Neural crest cell (in vitro differentiated cells): ENCODE measurements at regions not wholly inside any gene's neighbourhood (a gene's known extent, or its start where the extent isn't known, plus 50 kb on each side); places are given as distances from the start of the nearest gene placed in this dataset.

Experiments
- DNase-seq: peaks from one replicate; pipeline ENCODE4 v3.0.0; 2021; ENCODE audit warnings: low read depth, mixed read lengths, low spot score
- H3K27ac Mint-ChIP-seq: one replicate; pipeline ENCODE4 v1.8.0; 2021; ENCODE audit warnings: mild to moderate bottlenecking, mixed read lengths; ENCODE audit not compliant: unreplicated experiment
- H3K27me3 Mint-ChIP-seq: 2 replicates; pipeline ENCODE4 v1.8.0; 2021; ENCODE audit warnings: low read depth, mild to moderate bottlenecking, mixed read lengths
- H3K36me3 Mint-ChIP-seq: 2 replicates; pipeline ENCODE4 v1.8.0; 2021; ENCODE audit warnings: low read depth, mild to moderate bottlenecking, mixed read lengths
- H3K4me1 Mint-ChIP-seq: 2 replicates; pipeline ENCODE4 v1.8.0; 2021; ENCODE audit warnings: mixed read lengths
- H3K4me3 Mint-ChIP-seq: one replicate; pipeline ENCODE4 v1.8.0; 2021; ENCODE audit warnings: mild to moderate bottlenecking, mixed read lengths
- H3K9me3 Mint-ChIP-seq: 2 replicates; pipeline ENCODE4 v1.8.0; 2021; ENCODE audit warnings: mixed read lengths
- TF ChIP-seq, protein P1 (sequence below): fragments of 200-600 bp; sonication (generic); conservative IDR thresholded peaks from 2 replicates; pipeline ENCODE4 v1.5.0; 2021; ENCODE audit warnings: antibody characterized with exemption, mild to moderate bottlenecking

DNA sequence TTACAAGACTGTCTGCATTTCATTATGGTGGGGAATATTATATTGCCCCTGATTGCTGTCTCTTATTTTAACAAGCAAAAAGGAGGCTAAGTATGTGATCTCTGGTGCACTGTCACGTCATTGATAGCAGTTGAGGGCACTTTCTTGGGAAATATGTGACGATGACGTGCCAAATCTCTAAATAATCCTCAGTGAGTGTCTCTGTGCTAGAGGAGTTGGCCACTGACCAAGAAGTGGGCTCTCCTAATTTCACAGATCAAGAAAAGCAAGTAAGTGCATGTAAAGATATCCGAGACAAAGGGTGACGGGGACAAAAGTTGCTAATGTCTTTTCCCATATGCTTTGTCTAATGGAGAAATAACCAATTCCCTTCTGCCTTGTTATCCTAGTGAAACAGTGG, 487.4 kb upstream of the TENM3 start:
- H3K4me3 Mint-ChIP-seq = no peak overlapping the region
- H3K36me3 Mint-ChIP-seq = no peaks in the 10 kb centered on the region
- H3K9me3 Mint-ChIP-seq = no peaks in the 10 kb centered on the region
- H3K27me3 Mint-ChIP-seq = no peaks in the 10 kb centered on the region
- no peak for DNase-seq
- no peak overlapping the region for H3K27ac Mint-ChIP-seq
- H3K4me1 Mint-ChIP-seq = peaks cover 19% of the 10 kb centered on the region
- TF ChIP-seq, protein P1, sequence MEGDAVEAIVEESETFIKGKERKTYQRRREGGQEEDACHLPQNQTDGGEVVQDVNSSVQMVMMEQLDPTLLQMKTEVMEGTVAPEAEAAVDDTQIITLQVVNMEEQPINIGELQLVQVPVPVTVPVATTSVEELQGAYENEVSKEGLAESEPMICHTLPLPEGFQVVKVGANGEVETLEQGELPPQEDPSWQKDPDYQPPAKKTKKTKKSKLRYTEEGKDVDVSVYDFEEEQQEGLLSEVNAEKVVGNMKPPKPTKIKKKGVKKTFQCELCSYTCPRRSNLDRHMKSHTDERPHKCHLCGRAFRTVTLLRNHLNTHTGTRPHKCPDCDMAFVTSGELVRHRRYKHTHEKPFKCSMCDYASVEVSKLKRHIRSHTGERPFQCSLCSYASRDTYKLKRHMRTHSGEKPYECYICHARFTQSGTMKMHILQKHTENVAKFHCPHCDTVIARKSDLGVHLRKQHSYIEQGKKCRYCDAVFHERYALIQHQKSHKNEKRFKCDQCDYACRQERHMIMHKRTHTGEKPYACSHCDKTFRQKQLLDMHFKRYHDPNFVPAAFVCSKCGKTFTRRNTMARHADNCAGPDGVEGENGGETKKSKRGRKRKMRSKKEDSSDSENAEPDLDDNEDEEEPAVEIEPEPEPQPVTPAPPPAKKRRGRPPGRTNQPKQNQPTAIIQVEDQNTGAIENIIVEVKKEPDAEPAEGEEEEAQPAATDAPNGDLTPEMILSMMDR = no peak

DNA sequence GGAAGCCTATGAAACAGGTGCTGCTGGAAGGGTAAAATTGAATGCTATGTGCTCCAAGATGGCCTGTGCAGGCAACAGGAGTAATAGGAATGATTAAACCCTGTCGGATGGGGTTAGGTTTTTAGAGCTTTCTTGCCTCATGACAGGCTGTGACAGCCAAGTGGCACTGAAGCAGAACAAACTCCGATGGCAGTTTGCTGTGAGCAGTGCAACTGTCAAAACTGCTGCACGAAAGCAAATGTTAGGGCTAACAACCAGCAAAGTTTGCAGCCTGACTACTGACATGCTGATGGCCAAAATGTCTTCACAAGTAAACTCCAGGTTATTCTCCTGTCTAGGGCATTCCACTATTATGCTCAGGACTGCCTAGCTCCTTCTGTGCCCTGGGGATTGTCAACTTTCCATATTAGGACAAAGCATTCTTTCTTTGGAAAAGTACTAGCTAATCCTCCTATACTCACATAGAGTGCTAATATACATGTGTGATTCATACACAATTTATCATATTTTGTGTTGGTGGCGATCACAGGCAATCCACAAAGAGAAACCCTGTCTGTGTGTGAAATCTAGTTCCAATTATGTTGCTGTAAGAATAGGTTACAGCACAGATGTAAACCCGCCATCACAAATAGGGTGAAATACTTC, 486.6 kb upstream of the TENM3 start:
- no peak overlapping the region for H3K27ac Mint-ChIP-seq
- H3K4me3 Mint-ChIP-seq = no peak overlapping the region
- H3K9me3 Mint-ChIP-seq = no peaks in the 10 kb centered on the region
- H3K27me3 Mint-ChIP-seq = no peaks in the 10 kb centered on the region
- peaks cover 19% of the 10 kb centered on the region for H3K4me1 Mint-ChIP-seq
- DNase-seq = no peak
- no peaks in the 10 kb centered on the region for H3K36me3 Mint-ChIP-seq
- TF ChIP-seq, protein P1 = no peak

DNA sequence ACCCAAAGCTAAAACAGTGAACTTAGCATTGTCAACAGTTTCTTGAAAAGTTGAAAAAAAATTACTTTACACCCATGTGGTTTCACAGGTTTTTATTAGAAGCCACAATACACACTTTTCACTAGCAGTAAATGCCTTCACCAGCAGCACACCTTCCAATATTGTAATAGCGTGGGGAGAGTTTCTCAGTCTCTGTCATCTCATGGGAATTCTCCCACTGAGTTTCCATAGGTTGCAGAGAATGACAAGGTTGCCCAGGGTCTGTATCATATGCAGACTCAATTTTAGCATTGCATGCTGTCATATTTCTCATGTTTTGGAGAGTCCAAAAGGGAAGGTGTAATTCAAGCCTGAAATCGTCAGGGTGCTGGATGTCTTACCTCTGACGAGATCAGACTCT, 486.1 kb upstream of the TENM3 start:
- TF ChIP-seq, protein P1 = no peak

DNA sequence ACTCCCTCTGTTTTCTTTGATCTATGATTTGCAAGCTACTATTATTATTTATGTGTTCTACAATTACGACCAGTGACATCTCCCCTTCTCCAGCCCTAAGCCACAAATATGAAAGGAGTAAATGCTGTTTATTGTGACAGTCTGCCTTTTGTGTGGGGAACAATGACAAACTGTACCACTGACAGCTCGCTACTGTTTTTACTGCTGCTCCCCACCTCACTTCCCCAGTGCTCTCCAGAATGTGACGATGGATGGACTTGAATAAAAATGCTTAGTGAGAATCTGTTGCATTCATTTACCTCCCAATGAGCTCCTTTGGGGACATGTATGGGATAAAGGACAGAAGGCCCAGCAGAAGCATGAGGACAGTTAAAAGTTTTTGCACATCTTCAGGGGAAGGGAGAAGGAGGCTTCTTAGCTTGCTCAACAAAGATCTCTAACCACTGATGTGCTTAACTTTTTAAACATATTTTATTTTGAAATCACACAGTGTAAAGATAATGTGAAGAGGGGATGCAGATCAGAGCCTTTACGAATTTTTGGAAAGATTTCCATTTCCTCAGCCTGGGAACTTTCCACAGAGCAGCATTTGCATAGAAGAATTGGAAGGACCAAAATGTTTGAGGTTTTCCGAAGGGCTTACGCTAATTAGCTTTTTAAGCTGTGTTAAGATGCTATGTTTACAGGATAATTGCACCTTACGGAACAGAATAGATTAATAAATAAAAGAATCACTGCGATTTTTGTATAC, 485.1 kb upstream of the TENM3 start:
- TF ChIP-seq, protein P1 = no peak
- no peaks in the 10 kb centered on the region for H3K36me3 Mint-ChIP-seq
- peaks cover 19% of the 10 kb centered on the region for H3K4me1 Mint-ChIP-seq
- no peak overlapping the region for H3K27ac Mint-ChIP-seq
- no peaks in the 10 kb centered on the region for H3K9me3 Mint-ChIP-seq
- no peak for DNase-seq
- H3K27me3 Mint-ChIP-seq = no peaks in the 10 kb centered on the region
- H3K4me3 Mint-ChIP-seq = no peak overlapping the region

More for the DNA sequence above, 486.1 kb upstream of the TENM3 start:
- Mint-ChIP-seq H3K27me3 (no peaks in the 10 kb centered on the region), H3K36me3 (no peaks in the 10 kb centered on the region), H3K27ac (no peak overlapping the region), H3K4me1 (peaks cover 19% of the 10 kb centered on the region), H3K9me3 (no peaks in the 10 kb centered on the region), H3K4me3 (no peak overlapping the region)
- no peak for DNase-seq

DNA sequence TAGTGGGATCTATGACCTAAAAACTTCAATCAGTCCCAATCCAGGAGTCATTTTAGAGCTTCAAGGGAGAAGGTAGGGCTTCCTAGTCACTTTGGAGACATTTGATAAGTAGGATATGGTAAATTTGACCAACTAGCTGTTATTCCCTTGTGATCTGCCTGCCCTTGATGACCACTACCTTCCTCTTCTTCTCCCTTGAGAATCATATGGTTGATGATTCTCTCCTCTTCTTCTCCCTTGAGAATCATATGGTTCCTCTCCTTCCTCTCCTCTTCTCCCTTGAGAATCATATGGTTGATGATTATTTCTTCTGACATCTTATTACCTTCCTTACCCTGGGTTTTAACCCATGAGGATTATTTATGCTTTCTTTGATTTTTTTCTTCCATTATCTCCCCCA, 482.6 kb upstream of the TENM3 start:
- no peak overlapping the region for H3K4me3 Mint-ChIP-seq
- H3K9me3 Mint-ChIP-seq = no peaks in the 10 kb centered on the region
- TF ChIP-seq, protein P1 = no peak
- DNase-seq = no peak
- H3K4me1 Mint-ChIP-seq = peaks cover 18% of the 10 kb centered on the region
- H3K27me3 Mint-ChIP-seq = no peaks in the 10 kb centered on the region
- no peak overlapping the region for H3K27ac Mint-ChIP-seq
- no peaks in the 10 kb centered on the region for H3K36me3 Mint-ChIP-seq
